Dedifferentiated amniotic fluid mesenchymal stem cell (primary cell): ENCODE measurements at regions not wholly inside any gene's neighbourhood (a gene's known extent, or its start where the extent isn't known, plus 50 kb on each side); places are given as distances from the start of the nearest gene placed in this dataset.
A peak's percentile ranks its signal among the peaks of the same experiment; 100 is the strongest.

ENCODE experiments used
- DNase-seq: peaks from one replicate; pipeline ENCODE4 v3.0.0-alpha.2; 2016; ENCODE audit errors: extremely low spot score

DNA sequence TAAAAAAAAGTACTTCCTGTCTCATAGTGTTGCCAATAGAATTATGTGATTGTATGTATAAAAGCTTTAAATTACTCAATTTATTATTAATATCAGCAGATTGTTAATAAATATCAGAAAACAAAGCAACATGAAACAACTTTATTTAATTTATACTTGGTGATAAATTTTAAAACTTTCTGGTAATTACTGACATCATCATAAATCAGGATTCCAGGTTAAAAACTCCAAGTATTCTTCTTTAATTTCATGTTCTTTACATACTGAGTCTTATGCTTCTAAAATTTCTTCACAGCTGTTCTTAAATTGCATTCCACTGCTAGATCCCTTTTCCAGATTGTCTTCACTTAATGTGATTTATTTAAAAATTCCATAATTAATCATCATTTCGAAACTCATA is 1224.5 kb downstream of the PCDH18 start:
- no peak for DNase-seq

DNA sequence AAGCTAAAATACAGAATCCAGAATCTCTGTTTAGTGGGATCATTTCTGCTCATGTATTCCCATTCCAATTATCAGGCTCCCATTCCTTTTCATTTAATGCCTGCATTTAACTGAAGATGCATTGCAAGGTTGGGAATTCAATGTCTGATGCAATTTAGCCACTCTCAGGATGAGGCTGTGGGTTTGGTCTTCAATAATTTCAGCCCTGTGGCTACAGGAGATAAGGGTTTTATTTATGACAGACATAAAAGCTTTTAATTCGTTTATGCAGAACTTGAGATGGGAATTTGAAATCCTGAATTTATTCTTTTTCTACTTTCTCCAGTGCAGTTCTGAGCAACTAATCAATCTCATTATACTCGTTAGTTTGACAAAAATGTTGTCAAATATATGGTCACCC is 1225.9 kb downstream of the PCDH18 start:
- DNase-seq = no peak

DNA sequence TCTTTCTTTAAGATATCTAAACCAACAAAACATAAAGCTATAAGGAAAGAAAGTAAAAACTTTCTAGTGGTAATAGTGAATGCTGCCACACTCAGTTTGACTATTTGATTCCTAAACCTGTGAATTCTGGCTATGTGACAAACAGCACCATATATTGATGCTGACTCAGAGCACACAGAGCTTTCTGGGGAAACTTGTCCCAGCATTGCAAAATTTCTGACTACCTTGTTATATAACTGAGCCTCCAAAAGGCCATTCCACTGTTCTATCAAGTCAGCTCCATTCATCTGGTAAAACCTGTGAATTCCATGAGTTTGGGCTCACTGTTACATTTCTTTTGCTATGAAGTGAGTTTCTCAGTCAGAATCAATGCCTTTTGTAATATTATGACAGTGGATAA is 1229.7 kb downstream of the PCDH18 start:
- DNase-seq = no peak

DNA sequence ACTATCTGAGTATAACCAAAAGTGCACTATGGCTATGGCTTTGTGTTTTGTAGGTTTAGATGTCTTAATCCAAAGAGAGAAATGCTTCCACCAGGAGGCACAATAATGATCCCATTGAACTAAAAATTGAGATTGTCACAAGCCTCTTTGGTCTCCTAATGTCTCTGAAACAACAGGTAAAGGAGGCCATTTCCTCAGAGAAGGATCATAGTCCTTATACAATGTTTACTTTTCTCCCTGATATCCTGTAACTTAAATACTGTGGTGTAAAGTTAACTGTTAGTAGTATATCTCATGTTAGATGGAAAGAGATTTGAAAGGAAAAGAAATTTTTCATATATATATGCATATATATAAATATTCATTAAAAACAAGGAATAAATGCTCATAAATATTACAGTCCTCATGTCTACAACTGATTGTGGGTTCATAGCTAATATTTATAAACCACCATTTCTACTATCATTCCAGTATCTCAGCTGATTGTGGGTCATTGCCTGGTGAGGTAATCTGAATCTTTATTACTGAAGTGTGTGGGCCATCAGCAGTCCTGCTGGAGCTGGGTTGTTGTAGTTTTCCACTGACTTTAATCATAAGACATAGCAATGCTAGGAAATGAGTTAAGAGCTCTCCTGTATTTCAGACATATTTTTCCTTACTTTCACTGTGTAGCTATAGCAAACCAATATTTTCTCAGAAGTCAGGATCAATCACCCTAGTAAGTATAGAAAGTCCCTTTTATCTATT is 1230.4 kb downstream of the PCDH18 start:
- no peak for DNase-seq

DNA sequence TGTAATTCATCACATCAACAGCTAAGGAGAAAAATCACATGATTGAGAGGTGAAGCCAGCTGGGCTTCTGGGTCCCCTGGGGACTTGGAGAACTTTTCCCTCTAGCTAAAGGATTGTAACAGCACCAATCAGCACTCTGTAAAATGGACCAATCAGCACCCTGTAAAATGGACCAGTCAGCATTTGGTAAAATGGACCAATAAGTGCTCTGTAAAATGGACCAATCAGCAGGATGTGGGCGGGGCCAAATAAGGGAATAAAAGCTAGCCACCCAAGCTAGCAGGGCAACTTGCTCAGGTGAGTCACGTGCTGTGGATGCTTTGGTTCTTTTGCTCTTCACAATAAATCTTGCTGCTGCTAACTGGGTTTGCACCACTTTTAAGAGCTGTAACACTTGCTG is 1248.3 kb downstream of the PCDH18 start:
- DNase-seq = no peak

DNA sequence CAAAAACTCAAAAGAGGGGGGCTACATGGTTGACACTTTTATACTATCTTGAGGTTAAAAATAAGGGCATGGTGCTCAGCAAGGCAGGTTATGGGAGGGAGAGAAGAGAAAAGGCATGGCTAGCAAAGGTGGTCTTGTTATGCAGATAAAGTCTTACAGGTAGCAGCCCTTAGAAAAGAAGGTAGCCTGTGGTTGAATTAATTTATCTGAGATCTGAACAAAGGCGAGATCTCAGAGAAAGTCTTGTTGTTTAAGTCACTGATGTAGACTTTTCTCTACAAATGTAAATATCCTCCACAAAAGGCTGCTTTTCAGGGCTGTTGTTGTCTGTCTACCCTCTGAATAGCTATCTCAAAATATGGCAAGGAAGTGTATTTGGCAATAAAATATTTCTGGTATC is 1250.4 kb downstream of the PCDH18 start:
- no peak for DNase-seq

DNA sequence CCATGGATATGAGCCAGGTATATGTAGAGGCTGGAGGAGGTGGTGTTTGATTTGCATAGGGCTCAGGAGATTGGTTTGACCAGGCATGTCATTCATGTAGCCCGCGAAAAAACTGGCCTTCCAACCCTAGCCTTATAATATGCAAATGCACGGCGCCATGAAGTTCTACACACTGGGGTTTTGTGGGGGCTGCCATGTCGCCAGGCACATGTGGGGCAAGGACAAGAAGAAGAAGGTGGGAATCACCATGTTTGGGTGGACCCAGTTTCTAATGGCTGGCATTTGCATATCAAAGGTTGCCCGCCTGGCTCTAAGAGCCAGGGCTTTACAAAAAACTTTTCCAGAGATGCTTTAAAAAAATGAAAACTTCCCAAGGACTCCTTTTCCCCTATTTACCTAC is 1251.0 kb downstream of the PCDH18 start:
- no peak for DNase-seq

DNA sequence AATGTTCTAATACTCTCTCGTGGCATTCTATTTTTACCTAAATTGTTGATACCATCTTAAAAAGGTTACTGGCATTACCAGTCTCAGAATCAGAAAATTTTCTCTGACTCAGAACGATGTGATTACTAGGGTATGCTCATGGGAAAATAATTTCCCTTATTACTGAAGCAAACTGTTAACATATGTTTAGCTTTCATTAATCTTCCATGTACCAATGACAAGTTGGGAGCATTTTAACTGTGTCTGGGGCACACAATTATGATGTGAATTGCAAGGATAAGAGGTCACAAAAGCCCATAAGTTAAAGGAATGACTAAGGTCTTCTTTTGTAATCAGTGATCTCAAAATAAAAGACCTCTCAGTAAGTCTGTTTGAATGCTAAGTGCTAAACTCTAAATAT is 1254.6 kb downstream of the PCDH18 start:
- no peak for DNase-seq

DNA sequence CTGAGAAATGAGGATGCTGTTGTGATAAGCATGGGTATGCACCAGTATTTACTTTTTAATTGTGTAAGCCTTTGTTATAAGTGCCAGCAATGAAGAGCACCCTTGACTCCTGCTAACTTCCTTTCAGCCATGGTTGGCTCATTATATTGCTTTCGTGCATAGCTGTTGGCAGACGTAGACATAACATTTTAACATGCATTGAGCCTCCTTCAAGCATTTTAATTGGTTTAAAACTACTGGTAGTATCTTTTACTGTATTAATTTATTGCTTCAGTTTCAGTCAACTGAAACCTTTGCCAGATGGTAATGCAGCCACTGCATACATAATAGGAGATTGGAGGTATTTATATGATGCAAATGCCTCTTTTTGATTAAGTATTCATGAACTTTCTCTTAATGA is 1285.4 kb downstream of the PCDH18 start:
- DNase-seq = no peak

DNA sequence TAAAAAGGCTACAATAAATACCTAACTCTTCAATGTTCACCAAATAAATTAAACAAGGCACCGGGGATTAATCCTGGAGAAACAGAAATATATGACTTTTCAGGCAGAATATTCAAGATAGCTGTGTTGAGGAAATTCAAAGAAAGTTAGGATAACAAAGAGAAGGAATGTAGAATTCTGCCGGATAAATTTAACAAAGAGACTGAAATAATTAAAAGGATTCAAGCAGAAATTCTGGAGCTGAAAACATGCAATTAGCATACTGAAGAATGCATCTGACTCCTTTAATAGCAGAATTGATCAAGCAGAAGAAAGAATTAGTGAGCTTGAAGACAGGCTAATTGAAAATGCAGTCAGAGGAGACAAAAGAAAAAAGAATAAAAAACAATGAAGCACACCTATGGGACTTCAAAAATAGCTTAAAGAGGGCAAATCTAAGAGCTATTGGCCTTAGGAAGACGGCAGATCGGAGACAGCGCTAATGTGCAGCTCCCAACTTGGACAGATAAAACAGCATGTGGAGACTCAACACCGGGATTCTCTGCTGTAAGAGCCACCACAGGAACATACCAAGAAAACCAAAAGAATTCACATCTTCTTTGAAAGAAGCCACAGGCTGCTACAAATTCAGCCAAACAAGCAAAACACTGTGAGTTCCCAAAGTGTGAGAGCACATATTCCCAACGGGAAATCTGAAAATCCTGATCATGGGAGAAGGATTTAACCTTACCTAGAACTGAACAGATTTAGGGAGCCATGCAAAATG is 1290.9 kb downstream of the PCDH18 start:
- peak; percentile 18 for DNase-seq

DNA sequence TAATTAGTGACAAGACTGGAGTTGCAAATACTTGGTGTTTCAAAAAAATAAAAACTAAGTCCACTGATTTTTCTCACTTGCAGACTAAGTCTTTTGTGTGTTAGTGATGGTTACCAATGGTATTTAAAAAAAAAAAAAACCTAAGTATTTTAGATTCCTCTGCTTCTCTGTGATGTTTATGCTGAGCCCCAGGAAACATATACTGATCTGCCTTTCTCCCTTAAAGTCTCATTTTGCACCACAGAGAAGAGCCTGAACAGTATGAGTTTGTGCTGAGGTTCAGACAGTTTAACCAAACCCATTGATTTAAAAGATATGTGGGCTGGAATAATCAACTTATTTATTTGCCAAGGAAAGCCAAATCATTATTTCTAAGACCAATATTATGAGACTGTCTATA is 1305.0 kb downstream of the PCDH18 start:
- no peak for DNase-seq

DNA sequence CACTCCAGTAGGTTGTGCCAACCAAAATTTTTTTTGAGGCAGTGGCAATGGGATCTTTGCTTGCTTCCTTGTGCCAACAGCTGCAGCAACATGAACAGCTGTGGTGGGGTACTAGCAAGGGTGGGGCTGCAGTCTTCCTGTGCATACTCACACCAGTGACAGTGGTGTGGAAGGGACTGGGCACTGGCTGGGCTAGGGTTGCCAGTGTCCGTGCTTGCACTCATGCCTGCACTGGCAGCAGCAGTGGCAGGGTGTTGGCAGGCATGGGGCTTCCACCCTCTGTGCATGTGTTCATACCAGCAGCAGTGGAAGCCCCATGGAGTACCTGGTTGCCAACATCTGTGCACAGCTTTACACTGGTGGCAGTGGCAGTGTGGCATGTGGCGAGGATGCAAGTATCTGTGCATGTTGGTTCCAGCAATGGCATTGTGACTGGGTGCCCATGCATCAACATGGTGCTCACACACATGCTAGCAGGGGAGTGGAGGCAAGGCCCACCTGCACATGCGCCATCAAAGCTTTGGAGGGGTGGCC is 1312.6 kb downstream of the PCDH18 start:
- DNase-seq = no peak

DNA sequence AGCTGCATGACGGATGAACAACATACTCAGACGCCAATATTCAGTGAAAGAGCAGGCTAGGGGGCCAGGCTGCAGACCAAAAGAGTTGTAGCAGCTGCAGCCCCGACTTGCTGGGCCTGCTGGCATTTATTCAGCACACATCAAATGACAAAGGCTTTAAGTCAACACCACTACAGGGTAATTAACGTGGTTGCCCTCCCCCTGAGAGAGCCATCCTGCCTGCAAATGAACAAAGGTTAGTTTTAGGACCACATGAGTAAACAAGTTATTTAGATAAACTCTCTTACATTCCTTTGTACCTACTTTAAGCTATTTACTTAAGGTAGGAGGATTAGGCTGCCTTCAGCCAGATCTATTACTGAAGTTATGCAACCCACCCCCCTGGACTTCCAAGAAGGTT is 1329.1 kb downstream of the PCDH18 start:
- DNase-seq = no peak

DNA sequence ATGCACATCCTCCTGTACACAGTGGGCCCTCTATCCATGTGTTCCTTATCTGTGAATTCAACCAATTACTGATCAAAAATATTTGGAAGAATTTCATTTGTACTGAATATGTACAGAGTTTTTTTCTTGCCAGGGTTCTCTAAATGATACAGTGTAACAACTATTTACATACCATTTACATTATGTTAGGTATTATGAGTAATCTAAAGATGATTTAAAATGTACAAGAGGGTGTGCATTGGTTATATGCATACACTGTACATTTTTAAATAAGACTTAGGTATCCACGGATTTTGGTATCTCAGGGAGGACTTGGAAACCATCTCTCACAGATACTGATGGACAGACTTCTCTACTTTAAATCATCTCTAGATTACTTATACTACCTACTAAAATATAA is 1333.9 kb downstream of the PCDH18 start:
- DNase-seq = no peak

DNA sequence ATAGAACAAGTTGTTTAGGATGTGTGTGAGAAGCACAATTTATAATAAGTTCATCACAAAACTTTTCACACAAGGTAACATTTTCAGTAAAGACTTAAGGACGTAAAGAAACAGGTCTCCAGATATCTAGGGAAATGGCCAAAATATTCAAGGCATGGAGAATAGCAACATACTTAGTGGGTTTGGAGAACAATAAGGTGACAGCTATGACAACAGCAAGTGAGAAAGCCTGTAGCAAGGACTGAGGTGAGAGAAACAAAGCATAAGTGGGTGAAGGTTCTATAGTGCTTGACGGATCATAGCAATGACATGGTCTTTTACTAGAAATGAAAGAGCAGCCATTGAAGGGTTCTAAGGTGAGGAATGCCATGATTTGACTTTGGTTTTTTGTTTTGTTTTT is 1337.3 kb downstream of the PCDH18 start:
- DNase-seq = no peak

DNA sequence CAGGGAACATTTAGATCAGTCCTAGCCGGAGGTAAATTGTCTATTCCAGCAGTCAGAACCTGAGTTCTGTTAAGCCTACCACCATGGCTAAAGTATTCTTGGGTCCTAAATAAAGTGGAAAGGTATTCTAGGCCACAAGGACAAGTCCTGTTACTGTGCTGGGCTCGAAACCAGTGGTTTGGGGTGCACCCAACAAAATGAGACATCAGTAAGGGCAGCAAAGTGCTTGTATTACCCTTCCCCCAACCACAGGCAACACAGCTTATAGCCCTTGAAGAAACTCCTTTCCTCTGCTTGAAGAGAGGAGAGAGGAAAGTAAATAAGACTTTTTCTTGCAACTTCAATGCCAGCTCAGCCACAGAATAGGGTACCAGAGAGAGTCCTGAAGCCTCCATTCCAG is 1345.6 kb downstream of the PCDH18 start:
- DNase-seq = no peak

DNA sequence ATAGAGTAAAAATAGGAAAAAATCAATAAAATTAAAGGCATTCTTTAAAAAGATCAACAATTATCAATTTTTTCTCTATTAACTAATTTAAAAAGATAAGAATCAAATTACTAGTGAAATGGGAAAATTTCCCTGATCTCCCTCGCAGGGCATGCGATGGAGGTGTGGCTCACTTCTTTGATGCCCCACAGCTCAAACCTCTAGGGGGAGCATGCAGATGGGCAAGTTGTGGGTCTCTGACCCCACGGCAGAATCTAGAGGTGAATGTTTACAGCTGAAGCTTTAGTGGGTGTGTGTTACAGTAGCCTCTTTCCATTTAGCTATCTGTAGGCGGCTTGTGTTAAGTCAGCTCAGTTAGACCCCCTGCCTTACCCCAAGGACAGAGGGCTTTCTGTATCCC is 1348.8 kb downstream of the PCDH18 start:
- no peak for DNase-seq

DNA sequence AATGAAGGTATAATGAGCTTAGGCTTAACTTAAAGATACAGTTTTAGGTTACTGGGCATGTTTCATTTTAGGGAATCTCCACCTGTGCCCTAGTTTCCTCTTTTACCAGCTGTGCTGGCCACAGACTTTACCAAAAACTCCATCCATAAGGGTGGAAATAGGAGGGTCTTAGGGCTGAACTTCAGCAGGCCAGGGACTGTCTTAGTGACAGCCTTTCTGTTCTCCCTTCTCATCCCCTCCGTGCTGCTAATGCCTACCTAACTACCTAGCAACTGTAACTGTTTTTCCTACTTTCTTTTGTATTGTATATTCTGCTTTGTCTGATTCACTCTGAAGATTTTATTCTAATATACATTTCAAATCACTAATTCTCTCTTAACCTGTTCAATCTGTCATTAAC is 1375.3 kb downstream of the PCDH18 start:
- no peak for DNase-seq

DNA sequence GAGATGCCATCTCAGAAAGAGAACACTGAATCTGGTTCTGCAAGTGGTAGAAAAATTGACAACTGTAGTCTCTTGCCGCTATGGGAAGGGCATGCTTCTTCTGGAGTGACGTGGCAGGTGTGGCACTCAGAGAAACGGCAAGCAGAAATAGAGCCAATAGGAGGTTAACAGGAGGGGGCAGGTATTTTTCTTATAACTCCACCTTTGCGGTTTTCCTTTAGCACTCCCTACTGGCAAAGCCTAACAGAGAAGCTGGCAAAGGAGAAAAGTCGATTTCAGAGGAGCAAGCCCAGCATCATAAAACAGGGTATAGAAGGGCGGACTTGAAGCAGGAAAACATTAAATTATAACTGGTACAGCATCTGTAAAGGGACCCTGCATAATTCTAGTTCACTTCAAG is 1382.2 kb downstream of the PCDH18 start:
- no peak for DNase-seq

DNA sequence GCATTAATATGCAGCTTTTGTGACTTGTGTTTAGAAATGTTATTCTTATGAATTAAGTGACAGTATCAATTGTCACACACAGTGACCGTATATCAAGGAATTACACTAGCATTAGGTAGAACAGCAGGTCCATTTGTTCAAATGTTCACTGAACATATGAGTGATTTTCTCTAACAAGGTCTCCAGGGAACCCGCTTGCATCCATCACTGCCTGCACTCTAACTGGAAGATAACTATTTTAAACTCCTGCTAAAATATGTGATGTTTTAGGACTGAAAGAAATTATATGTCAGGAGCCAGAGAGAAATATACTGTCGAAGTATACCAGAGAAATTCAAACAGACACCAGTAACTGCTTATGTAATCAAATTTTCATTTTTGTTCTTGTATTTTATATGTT is 1395.7 kb downstream of the PCDH18 start:
- DNase-seq = no peak

DNA sequence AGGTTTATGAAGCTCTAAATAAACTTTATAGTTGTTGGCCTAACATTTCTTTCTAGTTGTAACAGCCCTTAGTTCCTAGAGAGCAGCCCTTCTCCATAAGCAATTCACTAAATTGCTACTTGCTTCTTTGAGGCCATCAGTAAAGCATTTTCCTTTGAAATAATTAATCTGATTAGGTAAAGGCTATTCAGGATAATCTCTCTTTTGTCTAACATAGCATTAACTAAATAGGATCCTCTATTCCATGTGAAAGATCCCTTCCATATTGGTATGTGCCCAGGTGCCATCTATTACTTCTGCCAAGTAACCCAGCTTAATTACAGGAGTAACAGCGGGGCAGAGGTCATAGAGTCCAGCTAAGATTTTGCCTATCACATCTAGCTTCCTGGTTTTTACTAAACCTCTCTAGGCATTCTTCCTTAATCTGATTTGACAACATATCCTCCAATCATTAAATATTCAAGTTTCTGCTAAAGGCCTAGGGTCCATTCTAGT is 1408.0 kb downstream of the PCDH18 start:
- DNase-seq = no peak

DNA sequence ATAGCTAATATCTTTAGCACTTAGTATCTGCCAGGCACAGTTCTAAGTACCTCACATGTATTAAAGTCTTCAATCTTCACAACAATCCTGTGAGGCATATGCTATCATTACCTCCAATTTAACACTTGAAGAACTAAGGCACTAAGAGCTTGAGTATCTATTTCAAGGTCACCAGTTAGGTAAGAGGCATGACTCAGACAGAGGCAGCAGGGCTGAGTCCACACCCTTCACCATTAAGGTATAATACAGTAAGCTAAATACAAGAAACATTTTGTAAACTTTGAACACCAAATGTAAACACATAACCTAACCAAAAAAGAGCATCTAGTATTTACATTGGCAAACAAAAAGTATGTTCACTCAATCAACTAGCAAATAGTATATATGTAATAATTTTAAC is 1410.9 kb downstream of the PCDH18 start:
- no peak for DNase-seq

DNA sequence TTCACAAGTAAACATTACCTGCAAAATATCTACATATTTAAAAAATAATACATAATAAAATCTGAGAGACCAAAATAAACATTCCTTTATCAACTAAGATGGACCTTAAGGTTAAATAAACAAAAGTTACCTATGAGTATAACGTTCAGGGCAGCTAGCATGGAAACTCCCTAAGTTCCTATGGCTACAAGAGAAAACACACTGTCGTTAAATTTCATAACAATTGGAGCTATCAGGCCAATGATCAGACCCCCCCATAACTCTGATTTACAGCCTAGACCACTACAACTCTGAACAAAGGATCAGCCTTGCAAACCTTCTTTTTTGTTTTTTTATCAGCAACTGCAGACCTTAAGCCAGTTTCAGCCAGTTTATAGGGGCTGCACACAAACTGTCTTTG is 1418.4 kb downstream of the PCDH18 start:
- no peak for DNase-seq
